Mesenchymal stem cell (in vitro differentiated cells and primary cell): ENCODE measurements at regions not wholly inside any gene's neighbourhood (a gene's known extent, or its start where the extent isn't known, plus 50 kb on each side); places are given as distances from the start of the nearest gene placed in this dataset.

Source experiments
- DNase-seq: peaks from one replicate; pipeline ENCODE4 v3.0.0-alpha.2; 2013
- H2AFZ ChIP-seq: one replicate; pipeline ENCODE4 v1.6.1; 2013; ENCODE audit warnings: low read depth, mild to moderate bottlenecking, control low read depth, inconsistent platforms, low read length, moderate library complexity
- H2AK5ac ChIP-seq: 2 replicates; pipeline ENCODE4 v1.6.1; 2013; ENCODE audit warnings: low read length, moderate library complexity, mild to moderate bottlenecking, inconsistent platforms; ENCODE audit not compliant: severe bottlenecking
- H2BK120ac ChIP-seq: one replicate; pipeline ENCODE4 v1.6.1; 2013; ENCODE audit warnings: low read depth, mild to moderate bottlenecking, inconsistent platforms, low read length, moderate library complexity
- H2BK12ac ChIP-seq, 2 experiments: one replicate each; pipeline ENCODE4 v1.6.1; 2013; ENCODE audit warnings: inconsistent platforms in 2 of 2, low read length in 2 of 2, mild to moderate bottlenecking in 2 of 2, moderate library complexity in 2 of 2, control low read depth in 1 of 2
- H2BK15ac ChIP-seq: one replicate; pipeline ENCODE4 v1.6.1; 2013; ENCODE audit warnings: mild to moderate bottlenecking, low read depth, inconsistent platforms; ENCODE audit not compliant: poor library complexity, severe bottlenecking
- H2BK5ac ChIP-seq: 2 replicates; pipeline ENCODE4 v1.6.1; 2013; ENCODE audit warnings: low read depth, mild to moderate bottlenecking, low read length, control low read depth, inconsistent platforms; ENCODE audit not compliant: poor library complexity, severe bottlenecking
- H3K14ac ChIP-seq, 2 experiments: one replicate each; pipeline ENCODE4 v1.6.1; 2013; ENCODE audit warnings: inconsistent platforms in 2 of 2, low read length in 2 of 2, control low read depth in 1 of 2, mild to moderate bottlenecking in 1 of 2, moderate library complexity in 1 of 2
- H3K18ac ChIP-seq, 2 experiments: one replicate each; pipeline ENCODE4 v1.6.1; 2013; ENCODE audit warnings: inconsistent platforms in 2 of 2, low read length in 2 of 2, control low read depth in 1 of 2, low read depth in 1 of 2, mild to moderate bottlenecking in 1 of 2
- H3K23ac ChIP-seq, 2 experiments: one replicate each; pipeline ENCODE4 v1.6.1; 2013; ENCODE audit warnings: inconsistent platforms in 2 of 2, low read length in 2 of 2, mild to moderate bottlenecking in 2 of 2, moderate library complexity in 2 of 2, control low read depth in 1 of 2
- H3K27ac ChIP-seq: 2 replicates; pipeline ENCODE4 v1.5.1; 2013; ENCODE audit warnings: mild to moderate bottlenecking, moderate library complexity, low read length, control low read depth, inconsistent platforms; ENCODE audit not compliant: poor library complexity, severe bottlenecking
- H3K27me3 ChIP-seq, 2 experiments: 2 replicates each; pipeline versions ENCODE4 v1.6.1 to v1.7.0; 2013; ENCODE audit warnings: low read length in 2 of 2, mild to moderate bottlenecking in 2 of 2, moderate library complexity in 2 of 2, control low read depth in 1 of 2, inconsistent platforms in 1 of 2; ENCODE audit not compliant: control insufficient read depth in 1 of 2, insufficient read depth in 1 of 2
- H3K36me3 ChIP-seq, 2 experiments: 2 replicates each; pipeline versions ENCODE4 v1.6.1 to v1.7.0; 2013; ENCODE audit warnings: low read length in 2 of 2, control low read depth in 1 of 2, inconsistent platforms in 1 of 2, low read depth in 1 of 2, mild to moderate bottlenecking in 1 of 2; ENCODE audit not compliant: insufficient read depth in 2 of 2, control insufficient read depth in 1 of 2
- H3K4ac ChIP-seq, 2 experiments: one replicate each; pipeline ENCODE4 v1.6.1; 2013; ENCODE audit warnings: inconsistent platforms in 2 of 2, low read length in 2 of 2, mild to moderate bottlenecking in 2 of 2, moderate library complexity in 2 of 2, control low read depth in 1 of 2, low read depth in 1 of 2
- H3K4me1 ChIP-seq: 2 replicates; pipeline ENCODE4 v1.6.1; 2013; ENCODE audit warnings: low read depth, low read length, control low read depth; ENCODE audit not compliant: control insufficient read depth, insufficient read depth
- H3K4me2 ChIP-seq: 2 replicates; pipeline ENCODE4 v1.6.1; 2013; ENCODE audit warnings: low read length, mild to moderate bottlenecking, inconsistent platforms; ENCODE audit not compliant: poor library complexity, severe bottlenecking
- H3K4me3 ChIP-seq, 2 experiments: 2 replicates each; pipeline versions ENCODE4 v1.5.1 to v1.7.0; 2013; ENCODE audit warnings: low read length in 2 of 2, mild to moderate bottlenecking in 2 of 2, control low read depth in 1 of 2, low read depth in 1 of 2; ENCODE audit not compliant: insufficient read depth in 1 of 2
- H3K79me1 ChIP-seq: replicated peaks from 2 replicates; pipeline ENCODE4 v1.6.1; 2013; ENCODE audit warnings: mild to moderate bottlenecking, control low read depth, low read length, inconsistent platforms; ENCODE audit not compliant: poor library complexity, severe bottlenecking
- H3K9ac ChIP-seq: 2 replicates; pipeline ENCODE4 v1.7.0; 2013; ENCODE audit warnings: mild to moderate bottlenecking, low read length, moderate library complexity
- H3K9me3 ChIP-seq: 2 replicates; pipeline ENCODE4 v1.7.0; 2013; ENCODE audit warnings: mild to moderate bottlenecking, low read length; ENCODE audit not compliant: control insufficient read depth
- H4K8ac ChIP-seq: one replicate; pipeline ENCODE4 v1.6.1; 2013; ENCODE audit warnings: inconsistent platforms, mild to moderate bottlenecking, low read length, moderate library complexity
- H4K91ac ChIP-seq: one replicate; pipeline ENCODE4 v1.6.1; 2013; ENCODE audit warnings: mild to moderate bottlenecking, low read length, inconsistent platforms
- WGBS: methylation state at CpG from one replicate; pipeline ENCODE4 v1.1.7; 2013; ENCODE audit warnings: mixed read lengths; 5-methylcytosine and 5-hydroxymethylcytosine counted together

- Histone ChIP-seq H2BK12ac (no peak overlapping the region), H4K8ac (no peak overlapping the region), H3K9ac (no peak overlapping the region), H2AFZ (no peak overlapping the region), H3K27ac (no peak overlapping the region), H3K9me3 (no peaks in the 10 kb centered on the region), H3K4me1 (no peaks in the 10 kb centered on the region), H3K27me3 (no peaks in the 10 kb centered on the region), H2BK15ac (no peak overlapping the region), H3K4me2 (no peak overlapping the region), H3K23ac (no peak overlapping the region), H3K4me3 (no peak overlapping the region), H2AK5ac (no peak overlapping the region), H3K4ac (no peak overlapping the region), H3K36me3 (no peaks in the 10 kb centered on the region), H4K91ac (no peak overlapping the region), H2BK120ac (no peak overlapping the region), H2BK5ac (no peak overlapping the region), H3K79me1 (no peaks in the 10 kb centered on the region), H3K14ac (no peak overlapping the region), H3K18ac (no peak overlapping the region)
- 70% methylated on average over 3 of the region's 3 CpGs for WGBS
- no peak for DNase-seq
Observed at GRCh38 chr10:36332926-36333325, 690.8 kb upstream of the FZD8 start.

GRCh38 chr10:36331121-36331520 is 689.0 kb upstream of the FZD8 start:
- Histone ChIP-seq H3K27ac (no peak overlapping the region), H3K4me1 (no peaks in the 10 kb centered on the region), H3K9me3 (no peaks in the 10 kb centered on the region), H2AK5ac (no peak overlapping the region), H2AFZ (no peak overlapping the region), H2BK15ac (no peak overlapping the region), H4K8ac (no peak overlapping the region), H2BK120ac (no peak overlapping the region), H3K4me2 (no peak overlapping the region), H3K18ac (no peak overlapping the region), H3K36me3 (no peaks in the 10 kb centered on the region), H3K14ac (no peak overlapping the region), H2BK5ac (no peak overlapping the region), H3K23ac (no peak overlapping the region), H3K4me3 (no peak overlapping the region), H3K79me1 (no peaks in the 10 kb centered on the region), H4K91ac (no peak overlapping the region), H3K27me3 (no peaks in the 10 kb centered on the region), H2BK12ac (no peak overlapping the region), H3K9ac (no peak overlapping the region), H3K4ac (no peak overlapping the region)
- 100% methylated on average over 1 of the region's 3 CpGs for WGBS
- DNase-seq = no peak

GRCh38 chr10:36325815-36326214 is 683.7 kb upstream of the FZD8 start:
- Histone ChIP-seq H3K14ac (no peak overlapping the region), H3K27me3 (no peaks in the 10 kb centered on the region), H2BK12ac (peak overlapping the region in 1 of 2 experiments; percentile 3), H2AFZ (no peak overlapping the region), H3K18ac (no peak overlapping the region), H3K36me3 (no peaks in the 10 kb centered on the region), H3K79me1 (no peaks in the 10 kb centered on the region), H3K4me3 (no peak overlapping the region), H3K4me2 (no peak overlapping the region), H4K91ac (no peak overlapping the region), H2BK5ac (no peak overlapping the region), H2AK5ac (no peak overlapping the region), H3K4me1 (no peaks in the 10 kb centered on the region), H3K23ac (no peak overlapping the region), H4K8ac (no peak overlapping the region), H3K4ac (no peak overlapping the region), H3K9me3 (peaks cover 4% of the 10 kb centered on the region), H3K9ac (no peak overlapping the region), H3K27ac (no peak overlapping the region), H2BK120ac (no peak overlapping the region), H2BK15ac (no peak overlapping the region)
- WGBS = 50% methylated on average over 1 of the region's 2 CpGs
- no peak for DNase-seq

- Histone ChIP-seq H3K14ac (no peak overlapping the region), H3K36me3 (no peaks in the 10 kb centered on the region), H3K27me3 (no peaks in the 10 kb centered on the region), H3K79me1 (no peaks in the 10 kb centered on the region), H3K4me2 (no peak overlapping the region), H3K9me3 (peaks cover 4% of the 10 kb centered on the region), H2BK15ac (no peak overlapping the region), H3K4me3 (no peak overlapping the region), H2AFZ (no peak overlapping the region), H4K8ac (no peak overlapping the region), H3K23ac (peak overlapping the region in 1 of 2 experiments; percentile 90), H2BK5ac (no peak overlapping the region), H2BK120ac (no peak overlapping the region), H3K4me1 (no peaks in the 10 kb centered on the region), H3K4ac (no peak overlapping the region), H3K9ac (no peak overlapping the region), H3K27ac (no peak overlapping the region), H2AK5ac (no peak overlapping the region), H4K91ac (no peak overlapping the region), H2BK12ac (no peak overlapping the region), H3K18ac (peak overlapping the region in 1 of 2 experiments; percentile 57)
- WGBS = 86% methylated on average over 2 of the region's 2 CpGs
- DNase-seq = no peak
Observed at GRCh38 chr10:36324831-36325230, 682.7 kb upstream of the FZD8 start.
